ENCODE measurements at regions not wholly inside any gene's neighbourhood (a gene's known extent, or its start where the extent isn't known, plus 50 kb on each side); places are given as distances from the start of the nearest gene placed in this dataset.

- no peak for TF ChIP-seq CTCF (IDR thresholded peaks at IDR 0.05)
- no peak for TF ChIP-seq POLR2A (IDR thresholded peaks at IDR 0.05)
Measured at GRCh38 chr5:30997681-30998080, 195.8 kb upstream of the CDH6 start.
